ENCODE measurements at regions not wholly inside any gene's neighbourhood (a gene's known extent, or its start where the extent isn't known, plus 50 kb on each side); places are given as distances from the start of the nearest gene placed in this dataset.

- no peak overlapping the region for H3K4me3 ChIP-seq
- no peak overlapping the region for H3K27ac ChIP-seq
- no peak for TF ChIP-seq POLR2A (IDR thresholded peaks at IDR 0.05)
- no peak for TF ChIP-seq CTCF (IDR thresholded peaks at IDR 0.05)
- TF ChIP-seq POLR2AphosphoS5 (IDR thresholded peaks at IDR 0.05): no peak
- no peaks in the 10 kb centered on the region for H3K27me3 ChIP-seq
- DNase-seq (ENCODE audit: low spot score in 2 of 2): no peak
- H3K36me3 ChIP-seq: no peaks in the 10 kb centered on the region
- H3K9me3 ChIP-seq: no peaks in the 10 kb centered on the region
- H3K4me1 ChIP-seq: no peaks in the 10 kb centered on the region
- intact Hi-C loops (cut with DNase I; ENCODE audit: low total_unique reads): no loop called here
Observed at GRCh38 chr5:10065428-10066000, 184.2 kb downstream of the ATPSCKMT start.

- intact Hi-C loops (cut with DNase I; ENCODE audit: low total_unique reads): no loop called here
- Histone ChIP-seq H3K36me3 (no peaks in the 10 kb centered on the region), H3K9me3 (no peaks in the 10 kb centered on the region), H3K27me3 (no peaks in the 10 kb centered on the region), H3K4me3 (no peak overlapping the region), H3K4me1 (no peaks in the 10 kb centered on the region), H3K27ac (no peak overlapping the region)
- TF ChIP-seq CTCF (IDR thresholded peaks at IDR 0.05): no peak
- TF ChIP-seq POLR2AphosphoS5 (IDR thresholded peaks at IDR 0.05): no peak
- TF ChIP-seq POLR2A (IDR thresholded peaks at IDR 0.05): no peak
- DNase-seq (ENCODE audit: low spot score in 2 of 2): no peak
Observed at GRCh38 chr5:10064546-10065195, 185.0 kb downstream of the ATPSCKMT start.

GRCh38 chr5:10063997-10064396, 185.7 kb downstream of the ATPSCKMT start:
- Histone ChIP-seq H3K27ac (no peak overlapping the region), H3K4me1 (no peaks in the 10 kb centered on the region), H3K36me3 (no peaks in the 10 kb centered on the region), H3K9me3 (no peaks in the 10 kb centered on the region), H3K4me3 (no peak overlapping the region), H3K27me3 (no peaks in the 10 kb centered on the region)
- TF ChIP-seq POLR2A (IDR thresholded peaks at IDR 0.05): no peak
- TF ChIP-seq CTCF (IDR thresholded peaks at IDR 0.05): no peak
- no peak for TF ChIP-seq POLR2AphosphoS5 (IDR thresholded peaks at IDR 0.05)
- no peak for DNase-seq (ENCODE audit: low spot score in 2 of 2)
- intact Hi-C loops (cut with DNase I; ENCODE audit: low total_unique reads): no loop called here

- H3K36me3 ChIP-seq: no peaks in the 10 kb centered on the region
- intact Hi-C loops (cut with DNase I; ENCODE audit: low total_unique reads): no loop called here
- TF ChIP-seq POLR2AphosphoS5 (IDR thresholded peaks at IDR 0.05) (no peak), POLR2A (IDR thresholded peaks at IDR 0.05) (no peak), CTCF (IDR thresholded peaks at IDR 0.05) (no peak)
Observed at GRCh38 chr5:10059980-10060379, 189.7 kb downstream of the ATPSCKMT start.

GRCh38 chr5:10059556-10059955, 190.1 kb downstream of the ATPSCKMT start:
- DNase-seq (ENCODE audit: low spot score in 2 of 2): no peak
- no peaks in the 10 kb centered on the region for H3K4me1 ChIP-seq
- H3K9me3 ChIP-seq: no peaks in the 10 kb centered on the region
- H3K4me3 ChIP-seq: no peak overlapping the region
- H3K36me3 ChIP-seq: no peaks in the 10 kb centered on the region
- no peak for TF ChIP-seq POLR2A (IDR thresholded peaks at IDR 0.05)
- no peak for TF ChIP-seq CTCF (IDR thresholded peaks at IDR 0.05)
- TF ChIP-seq POLR2AphosphoS5 (IDR thresholded peaks at IDR 0.05): no peak
- no peak overlapping the region for H3K27ac ChIP-seq
- intact Hi-C loops (cut with DNase I; ENCODE audit: low total_unique reads): no loop called here
- no peaks in the 10 kb centered on the region for H3K27me3 ChIP-seq

More at GRCh38 chr5:10059980-10060379, 189.7 kb downstream of the ATPSCKMT start:
- Histone ChIP-seq H3K27me3 (no peaks in the 10 kb centered on the region), H3K27ac (no peak overlapping the region), H3K9me3 (no peaks in the 10 kb centered on the region), H3K4me3 (no peak overlapping the region), H3K4me1 (no peaks in the 10 kb centered on the region)
- DNase-seq (ENCODE audit: low spot score in 2 of 2): no peak
